ENCODE measurements at regions not wholly inside any gene's neighbourhood (a gene's known extent, or its start where the extent isn't known, plus 50 kb on each side); places are given as distances from the start of the nearest gene placed in this dataset.
"Not testable (repeated sequence)": the region's sequence is repeated elsewhere in the genome, so short reads cannot be mapped to it uniquely, and the experiment has no call there.

- TF ChIP-seq POLR2A (IDR thresholded peaks at IDR 0.05); CTCF (IDR thresholded peaks at IDR 0.05); POLR2AphosphoS5 (IDR thresholded peaks at IDR 0.05; ENCODE audit: insufficient read depth in 1 of 2, low read depth in 1 of 2): not testable (repeated sequence)
These were observed 89.7 kb downstream of the DKK1 start for GRCh38 chr10:52403801-52404200.

Data from vagina (tissue), 2 donors.